Ascending aorta (tissue), 2 donors: ENCODE measurements at regions not wholly inside any gene's neighbourhood (a gene's known extent, or its start where the extent isn't known, plus 50 kb on each side); places are given as distances from the start of the nearest gene placed in this dataset.

Experiments
- DNase-seq, 2 donors: peaks; one replicate each; pipeline ENCODE4 v3.0.0-alpha.2; 2019; ENCODE audit warnings: low spot score in 2 of 2
- H3K27ac ChIP-seq, 2 donors: fragments of 200-600 bp; sonication (generic); one replicate each; pipeline ENCODE4 v1.5.1; 2016 to 2017; ENCODE audit warnings: mild to moderate bottlenecking in 1 of 2
- H3K27me3 ChIP-seq: fragments of 200-600 bp; sonication (generic); one replicate; pipeline ENCODE4 v1.5.1; 2017
- H3K36me3 ChIP-seq, 2 donors: fragments of 200-600 bp; sonication (generic); one replicate each; pipeline ENCODE4 v1.5.1; 2016
- H3K4me1 ChIP-seq, 2 donors: fragments of 200-600 bp; sonication (generic); one replicate each; pipeline ENCODE4 v1.5.1; 2016 to 2017; ENCODE audit warnings: mild to moderate bottlenecking in 1 of 2
- H3K4me3 ChIP-seq, 2 donors: fragments of 200-600 bp; sonication (generic); one replicate each; pipeline ENCODE4 v1.5.1; 2016 to 2017; ENCODE audit warnings: mild to moderate bottlenecking in 1 of 2
- H3K9me3 ChIP-seq, 2 donors: fragments of 200-600 bp; sonication (generic); one replicate each; pipeline ENCODE4 v1.5.1; 2016
- intact Hi-C: fragments of 100-400 bp; cut with DNase I; formaldehyde crosslinking; loops from one replicate; pipeline ENCODE4 v1.15.1; 2023
- TF ChIP-seq, protein P1 (sequence below), 3 experiments: fragments of 200-600 bp in 2 of 3; fragments of 450-650 bp in 1 of 3; sonication (generic) in 2 of 3; IDR thresholded peaks; one replicate each; pipeline ENCODE4 v1.5.1; 2016 to 2019; ENCODE audit warnings: antibody characterized with exemption in 3 of 3, mild to moderate bottlenecking in 1 of 3, moderate library complexity in 1 of 3

GRCh38 chr14:85921241-85921640, 391.3 kb downstream of the FLRT2 start:
- TF ChIP-seq, protein P1, sequence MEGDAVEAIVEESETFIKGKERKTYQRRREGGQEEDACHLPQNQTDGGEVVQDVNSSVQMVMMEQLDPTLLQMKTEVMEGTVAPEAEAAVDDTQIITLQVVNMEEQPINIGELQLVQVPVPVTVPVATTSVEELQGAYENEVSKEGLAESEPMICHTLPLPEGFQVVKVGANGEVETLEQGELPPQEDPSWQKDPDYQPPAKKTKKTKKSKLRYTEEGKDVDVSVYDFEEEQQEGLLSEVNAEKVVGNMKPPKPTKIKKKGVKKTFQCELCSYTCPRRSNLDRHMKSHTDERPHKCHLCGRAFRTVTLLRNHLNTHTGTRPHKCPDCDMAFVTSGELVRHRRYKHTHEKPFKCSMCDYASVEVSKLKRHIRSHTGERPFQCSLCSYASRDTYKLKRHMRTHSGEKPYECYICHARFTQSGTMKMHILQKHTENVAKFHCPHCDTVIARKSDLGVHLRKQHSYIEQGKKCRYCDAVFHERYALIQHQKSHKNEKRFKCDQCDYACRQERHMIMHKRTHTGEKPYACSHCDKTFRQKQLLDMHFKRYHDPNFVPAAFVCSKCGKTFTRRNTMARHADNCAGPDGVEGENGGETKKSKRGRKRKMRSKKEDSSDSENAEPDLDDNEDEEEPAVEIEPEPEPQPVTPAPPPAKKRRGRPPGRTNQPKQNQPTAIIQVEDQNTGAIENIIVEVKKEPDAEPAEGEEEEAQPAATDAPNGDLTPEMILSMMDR (IDR thresholded peaks at IDR 0.05): no peak
- H3K4me3 ChIP-seq: no peak overlapping the region
- DNase-seq: no peak
- intact Hi-C loops: no loop called here
- no peaks in the 10 kb centered on the region for H3K4me1 ChIP-seq
- no peaks in the 10 kb centered on the region for H3K27me3 ChIP-seq
- no peak overlapping the region for H3K27ac ChIP-seq
- no peaks in the 10 kb centered on the region for H3K36me3 ChIP-seq
- no peaks in the 10 kb centered on the region for H3K9me3 ChIP-seq

DNA sequence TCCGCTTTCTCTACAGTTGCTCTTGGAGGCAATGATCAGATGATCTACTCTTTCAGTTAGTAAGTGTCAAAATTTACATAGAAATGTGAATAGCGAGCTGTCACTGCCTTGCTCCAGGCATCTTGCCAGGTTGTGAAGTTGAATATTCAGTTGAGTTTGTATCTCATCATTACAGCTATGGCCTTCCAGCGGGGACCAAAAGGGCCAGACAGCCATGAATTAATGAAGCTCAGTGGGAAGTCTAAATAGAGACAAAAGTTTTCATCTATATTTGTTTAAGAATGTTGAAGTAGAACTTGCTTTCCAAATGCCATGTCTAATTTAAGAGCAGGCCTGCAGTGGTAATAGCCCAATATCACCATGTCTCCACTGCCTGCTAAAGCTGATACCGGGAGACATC, 387.8 kb downstream of the FLRT2 start:
- Histone ChIP-seq H3K4me1 (no peaks in the 10 kb centered on the region), H3K27ac (no peak overlapping the region), H3K9me3 (no peaks in the 10 kb centered on the region), H3K27me3 (no peaks in the 10 kb centered on the region), H3K4me3 (no peak overlapping the region), H3K36me3 (no peaks in the 10 kb centered on the region)
- intact Hi-C loops: no loop called here
- no peak for DNase-seq
- TF ChIP-seq, protein P1 (IDR thresholded peaks at IDR 0.05): no peak

GRCh38 chr14:85915711-85916110, 385.8 kb downstream of the FLRT2 start:
- Histone ChIP-seq H3K36me3 (no peaks in the 10 kb centered on the region), H3K27me3 (no peaks in the 10 kb centered on the region), H3K4me3 (no peak overlapping the region), H3K4me1 (no peaks in the 10 kb centered on the region), H3K27ac (no peak overlapping the region), H3K9me3 (no peaks in the 10 kb centered on the region)
- no peak for DNase-seq
- TF ChIP-seq, protein P1 (IDR thresholded peaks at IDR 0.05): no peak
- intact Hi-C loops: no loop called here

DNA sequence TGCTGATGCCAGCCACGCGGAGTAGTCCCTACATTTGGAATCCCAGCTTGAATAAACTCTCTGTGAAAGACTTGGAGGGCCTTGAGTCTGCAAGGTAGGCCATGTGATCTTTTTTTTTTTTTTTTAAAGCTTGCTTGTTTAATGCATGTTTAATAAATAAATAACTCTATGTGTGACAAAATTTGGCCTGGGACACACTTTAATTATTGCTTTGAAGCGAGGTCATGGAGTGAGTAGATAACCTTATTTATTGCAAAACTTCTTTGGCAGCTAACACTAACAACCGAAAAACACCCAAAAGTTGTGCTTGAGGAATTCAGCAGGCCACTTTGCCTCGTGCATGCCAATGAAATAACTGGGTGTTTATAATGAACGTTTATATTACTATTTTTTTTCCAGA, 382.2 kb downstream of the FLRT2 start:
- no peak overlapping the region for H3K27ac ChIP-seq
- H3K4me3 ChIP-seq: no peak overlapping the region
- no peaks in the 10 kb centered on the region for H3K9me3 ChIP-seq
- no peaks in the 10 kb centered on the region for H3K4me1 ChIP-seq
- intact Hi-C loops: no loop called here
- no peak for DNase-seq
- H3K36me3 ChIP-seq: no peaks in the 10 kb centered on the region
- TF ChIP-seq, protein P1 (IDR thresholded peaks at IDR 0.05): no peak
- H3K27me3 ChIP-seq: no peaks in the 10 kb centered on the region

- intact Hi-C loops: no loop called here
- Histone ChIP-seq H3K4me3 (no peak overlapping the region), H3K9me3 (no peaks in the 10 kb centered on the region), H3K27me3 (no peaks in the 10 kb centered on the region), H3K27ac (no peak overlapping the region), H3K4me1 (no peaks in the 10 kb centered on the region), H3K36me3 (no peaks in the 10 kb centered on the region)
- DNase-seq: no peak
- TF ChIP-seq, protein P1 (IDR thresholded peaks at IDR 0.05): no peak
Measured at GRCh38 chr14:85911044-85911443, 381.1 kb downstream of the FLRT2 start.

- Histone ChIP-seq H3K4me1 (no peaks in the 10 kb centered on the region), H3K27ac (no peak overlapping the region), H3K4me3 (no peak overlapping the region), H3K27me3 (no peaks in the 10 kb centered on the region), H3K36me3 (no peaks in the 10 kb centered on the region), H3K9me3 (no peaks in the 10 kb centered on the region)
- TF ChIP-seq, protein P1 (IDR thresholded peaks at IDR 0.05): no peak
- DNase-seq: no peak
- intact Hi-C loops: no loop called here
Measured at GRCh38 chr14:85909581-85909980, 379.6 kb downstream of the FLRT2 start.
